ENCODE measurements at regions not wholly inside any gene's neighbourhood (a gene's known extent, or its start where the extent isn't known, plus 50 kb on each side); places are given as distances from the start of the nearest gene placed in this dataset.

GRCh38 chr11:70866834-70867233, 385.5 kb downstream of the SHANK2 start:
- no peak for DNase-seq
- CTCF ChIA-PET = no interaction called here

GRCh38 chr11:70867281-70868047, 384.9 kb downstream of the SHANK2 start:
- no peak overlapping the region for H3K4me3 Mint-ChIP-seq
- CTCF ChIA-PET = no interaction called here
- DNase-seq = no peak
- no peaks in the 10 kb centered on the region for H3K27me3 Mint-ChIP-seq
- no peaks in the 10 kb centered on the region for H3K4me1 Mint-ChIP-seq
- H3K9me3 Mint-ChIP-seq = no peaks in the 10 kb centered on the region
- POLR2A ChIA-PET = no interaction called here
- no peak overlapping the region for H3K27ac Mint-ChIP-seq
- H3K36me3 Mint-ChIP-seq (ENCODE audit: low read depth) = no peaks in the 10 kb centered on the region

More at GRCh38 chr11:70866834-70867233, 385.5 kb downstream of the SHANK2 start:
- H3K4me1 Mint-ChIP-seq = no peaks in the 10 kb centered on the region
- H3K36me3 Mint-ChIP-seq (ENCODE audit: low read depth) = no peaks in the 10 kb centered on the region
- no peaks in the 10 kb centered on the region for H3K27me3 Mint-ChIP-seq
- H3K4me3 Mint-ChIP-seq = no peak overlapping the region
- POLR2A ChIA-PET = no interaction called here
- H3K9me3 Mint-ChIP-seq = no peaks in the 10 kb centered on the region
- H3K27ac Mint-ChIP-seq = no peak overlapping the region

- no peaks in the 10 kb centered on the region for H3K27me3 Mint-ChIP-seq
- CTCF ChIA-PET = no interaction called here
- POLR2A ChIA-PET = no interaction called here
- no peak for DNase-seq
- no peaks in the 10 kb centered on the region for H3K4me1 Mint-ChIP-seq
- no peaks in the 10 kb centered on the region for H3K36me3 Mint-ChIP-seq (ENCODE audit: low read depth)
- H3K9me3 Mint-ChIP-seq = no peaks in the 10 kb centered on the region
- no peak overlapping the region for H3K27ac Mint-ChIP-seq
- no peak overlapping the region for H3K4me3 Mint-ChIP-seq
Measured at GRCh38 chr11:70868341-70868885, 384.0 kb downstream of the SHANK2 start.

- POLR2A ChIA-PET = no interaction called here
- Mint-ChIP-seq H3K27me3 (no peaks in the 10 kb centered on the region), H3K4me3 (no peak overlapping the region), H3K36me3 (ENCODE audit: low read depth) (no peaks in the 10 kb centered on the region), H3K9me3 (no peaks in the 10 kb centered on the region), H3K27ac (no peak overlapping the region), H3K4me1 (no peaks in the 10 kb centered on the region)
- no peak for DNase-seq
- CTCF ChIA-PET = no interaction called here
Measured at GRCh38 chr11:70869054-70869453, 383.3 kb downstream of the SHANK2 start.

- Mint-ChIP-seq H3K9me3 (no peaks in the 10 kb centered on the region), H3K27me3 (no peaks in the 10 kb centered on the region), H3K36me3 (ENCODE audit: low read depth) (no peaks in the 10 kb centered on the region), H3K4me3 (no peak overlapping the region), H3K27ac (no peak overlapping the region), H3K4me1 (no peaks in the 10 kb centered on the region)
- DNase-seq = no peak
- ChIA-PET POLR2A (no interaction called here), CTCF (no interaction called here)
Measured at GRCh38 chr11:70871881-70872280, 380.5 kb downstream of the SHANK2 start.

- Mint-ChIP-seq H3K27me3 (no peaks in the 10 kb centered on the region), H3K4me1 (no peaks in the 10 kb centered on the region), H3K27ac (no peak overlapping the region), H3K4me3 (no peak overlapping the region), H3K9me3 (no peaks in the 10 kb centered on the region), H3K36me3 (ENCODE audit: low read depth) (no peaks in the 10 kb centered on the region)
- DNase-seq = no peak
- CTCF ChIA-PET = no interaction called here
- POLR2A ChIA-PET = no interaction called here
Measured at GRCh38 chr11:70872299-70872698, 380.1 kb downstream of the SHANK2 start.

GRCh38 chr11:70872955-70873735, 379.2 kb downstream of the SHANK2 start:
- ChIA-PET CTCF (no interaction called here), POLR2A (no interaction called here)
- Mint-ChIP-seq H3K27ac (no peak overlapping the region), H3K9me3 (no peaks in the 10 kb centered on the region), H3K4me1 (no peaks in the 10 kb centered on the region), H3K36me3 (ENCODE audit: low read depth) (no peaks in the 10 kb centered on the region), H3K4me3 (no peak overlapping the region), H3K27me3 (no peaks in the 10 kb centered on the region)
- no peak for DNase-seq

GRCh38 chr11:70873736-70874412, 378.5 kb downstream of the SHANK2 start:
- no peak overlapping the region for H3K27ac Mint-ChIP-seq

GRCh38 chr11:70876685-70877084, 375.7 kb downstream of the SHANK2 start:
- no peak overlapping the region for H3K27ac Mint-ChIP-seq
- H3K4me3 Mint-ChIP-seq = no peak overlapping the region
- no peaks in the 10 kb centered on the region for H3K27me3 Mint-ChIP-seq
- ChIA-PET CTCF (no interaction called here), POLR2A (no interaction called here)
- no peaks in the 10 kb centered on the region for H3K4me1 Mint-ChIP-seq
- H3K9me3 Mint-ChIP-seq = no peaks in the 10 kb centered on the region
- H3K36me3 Mint-ChIP-seq (ENCODE audit: low read depth) = no peaks in the 10 kb centered on the region
- no peak for DNase-seq

More at GRCh38 chr11:70873736-70874412, 378.5 kb downstream of the SHANK2 start:
- no peak for DNase-seq
- Mint-ChIP-seq H3K27me3 (no peaks in the 10 kb centered on the region), H3K9me3 (no peaks in the 10 kb centered on the region), H3K4me3 (no peak overlapping the region), H3K4me1 (no peaks in the 10 kb centered on the region), H3K36me3 (ENCODE audit: low read depth) (no peaks in the 10 kb centered on the region)
- ChIA-PET POLR2A (no interaction called here), CTCF (no interaction called here)

- Mint-ChIP-seq H3K4me3 (no peak overlapping the region), H3K9me3 (no peaks in the 10 kb centered on the region), H3K27ac (no peak overlapping the region), H3K27me3 (no peaks in the 10 kb centered on the region), H3K4me1 (no peaks in the 10 kb centered on the region), H3K36me3 (ENCODE audit: low read depth) (no peaks in the 10 kb centered on the region)
- POLR2A ChIA-PET = no interaction called here
- DNase-seq = no peak
- CTCF ChIA-PET = no interaction called here
Measured at GRCh38 chr11:70877151-70877550, 375.2 kb downstream of the SHANK2 start.

- Mint-ChIP-seq H3K4me1 (no peaks in the 10 kb centered on the region), H3K27me3 (no peaks in the 10 kb centered on the region), H3K27ac (no peak overlapping the region), H3K9me3 (no peaks in the 10 kb centered on the region), H3K36me3 (ENCODE audit: low read depth) (no peaks in the 10 kb centered on the region), H3K4me3 (no peak overlapping the region)
- CTCF ChIA-PET = no interaction called here
- POLR2A ChIA-PET = no interaction called here
- no peak for DNase-seq
Measured at GRCh38 chr11:70878366-70878765, 374.0 kb downstream of the SHANK2 start.

GRCh38 chr11:70879601-70880285, 372.6 kb downstream of the SHANK2 start:
- POLR2A ChIA-PET = no interaction called here
- Mint-ChIP-seq H3K27me3 (no peaks in the 10 kb centered on the region), H3K4me1 (no peaks in the 10 kb centered on the region), H3K27ac (no peak overlapping the region), H3K9me3 (no peaks in the 10 kb centered on the region), H3K4me3 (no peak overlapping the region), H3K36me3 (ENCODE audit: low read depth) (no peaks in the 10 kb centered on the region)
- no peak for DNase-seq
- CTCF ChIA-PET = no interaction called here

- no peaks in the 10 kb centered on the region for H3K4me1 Mint-ChIP-seq
- H3K9me3 Mint-ChIP-seq = no peaks in the 10 kb centered on the region
- no peak for DNase-seq
- H3K27me3 Mint-ChIP-seq = no peaks in the 10 kb centered on the region
- no peak overlapping the region for H3K4me3 Mint-ChIP-seq
- H3K36me3 Mint-ChIP-seq (ENCODE audit: low read depth) = no peaks in the 10 kb centered on the region
- no peak overlapping the region for H3K27ac Mint-ChIP-seq
- POLR2A ChIA-PET = no interaction called here
- CTCF ChIA-PET = no interaction called here
Measured at GRCh38 chr11:70880416-70880815, 372.0 kb downstream of the SHANK2 start.
